B cell (primary cell): ENCODE measurements at regions not wholly inside any gene's neighbourhood (a gene's known extent, or its start where the extent isn't known, plus 50 kb on each side); places are given as distances from the start of the nearest gene placed in this dataset.

Experiments
- ATAC-seq: fragments of 200-7000 bp; cut with Tn5 transposase; one replicate; pipeline ENCODE4 v1.10.0; 2021; ENCODE audit warnings: low read depth, mild to moderate bottlenecking, moderate number of reproducible peaks, moderate library complexity
- CTCF ChIA-PET: fragments of 350-600 bp; sonication (Branson Sonifier 250); formaldehyde crosslinking; loops from one replicate; lab custom pipeline; 2021; ENCODE audit warnings: antibody characterized with exemption, inconsistent platforms; lab: Charles Lee
- POLR2A ChIA-PET: fragments of 350-600 bp; sonication (Branson Sonifier 250); formaldehyde crosslinking; loops from one replicate; lab custom pipeline; 2021; ENCODE audit warnings: antibody characterized with exemption; lab: Charles Lee
- DNase-seq: peaks from one replicate; pipeline ENCODE4 v3.0.0; 2013
- H2AFZ ChIP-seq: 2 replicates; pipeline ENCODE4 v1.6.1; 2012; ENCODE audit warnings: mild to moderate bottlenecking, low read depth, low read length; ENCODE audit not compliant: insufficient read depth, poor library complexity, severe bottlenecking
- H3K27ac ChIP-seq, 2 donors: 1 replicate in 1 of 2; 2 replicates in 1 of 2; pipeline ENCODE4 v1.5.1; 2012 to 2013; ENCODE audit warnings: low read length in 2 of 2, mild to moderate bottlenecking in 2 of 2, moderate library complexity in 1 of 2
- H3K27me3 ChIP-seq, 4 experiments: fragments of 200-600 bp in 1 of 4; sonication (generic) in 1 of 4; replicated peaks in 1 of 4; 1 replicate in 2 of 4; 2 replicates in 2 of 4; pipeline versions ENCODE4 v1.6.1 to v1.7.0; 2013 to 2016; ENCODE audit warnings: low read length in 3 of 4, mild to moderate bottlenecking in 2 of 4, mixed read lengths in 1 of 4, moderate library complexity in 1 of 4; ENCODE audit not compliant: insufficient read depth in 4 of 4, control insufficient read depth in 3 of 4; ENCODE audit errors: control extremely low read depth in 1 of 4
- H3K36me3 ChIP-seq, 2 experiments: replicated peaks in 1 of 2; 1 replicate in 1 of 2; 2 replicates in 1 of 2; pipeline versions ENCODE4 v1.6.1 to v1.7.1; 2013; ENCODE audit warnings: low read length in 1 of 2; ENCODE audit not compliant: insufficient read depth in 2 of 2, control insufficient read depth in 1 of 2; ENCODE audit errors: control extremely low read depth in 1 of 2, extremely low read depth in 1 of 2
- H3K4me1 ChIP-seq, 2 donors: fragments of 200-600 bp in 1 of 2; sonication (generic) in 1 of 2; 1 replicate in 1 of 2; 2 replicates in 1 of 2; pipeline versions ENCODE4 v1.5.1 to v1.6.1; 2013 to 2017; ENCODE audit warnings: low read length in 2 of 2; ENCODE audit not compliant: control insufficient read depth in 2 of 2, insufficient read depth in 2 of 2
- H3K4me2 ChIP-seq: replicated peaks from 2 replicates; pipeline ENCODE3; 2012; ENCODE audit warnings: mild to moderate bottlenecking, low read depth, low read length; ENCODE audit not compliant: poor library complexity, severe bottlenecking
- H3K4me3 ChIP-seq, 5 experiments: fragments of 200-600 bp in 1 of 5; sonication (generic) in 1 of 5; 1 replicate in 3 of 5; 2 replicates in 2 of 5; pipeline versions ENCODE4 v1.5.1 to v1.7.0; 2011 to 2016; ENCODE audit warnings: low read length in 4 of 5, mild to moderate bottlenecking in 4 of 5, low read depth in 2 of 5, control low read depth in 1 of 5, moderate library complexity in 1 of 5; ENCODE audit not compliant: insufficient read depth in 1 of 5; ENCODE audit errors: control extremely low read depth in 1 of 5, extremely low read depth in 1 of 5
- H3K79me2 ChIP-seq: fragments of 200-600 bp; sonication (generic); one replicate; pipeline ENCODE4 v1.6.0; 2016; ENCODE audit warnings: low read length; ENCODE audit not compliant: control insufficient read depth, insufficient read depth
- H3K9ac ChIP-seq: fragments of 200-600 bp; sonication (generic); 2 replicates; pipeline ENCODE4 v1.6.1; 2017; ENCODE audit warnings: mild to moderate bottlenecking, low read length, moderate library complexity
- H3K9me3 ChIP-seq, 3 donors: one replicate each; pipeline versions ENCODE4 v1.6.1 to v1.7.1; 2013; ENCODE audit warnings: low read length in 2 of 3; ENCODE audit not compliant: control insufficient read depth in 2 of 3, insufficient read depth in 1 of 3; ENCODE audit errors: control extremely low read depth in 1 of 3
- H4K20me1 ChIP-seq: 2 replicates; pipeline ENCODE4 v1.6.0; 2012; ENCODE audit warnings: mild to moderate bottlenecking, low read length; ENCODE audit not compliant: insufficient read depth, control insufficient read depth, poor library complexity, severe bottlenecking
- H3K27ac Mint-ChIP-seq: one replicate; pipeline ENCODE4 v1.8.0; 2021; ENCODE audit warnings: mixed read lengths
- H3K27me3 Mint-ChIP-seq: one replicate; pipeline ENCODE4 v1.8.0; 2021; ENCODE audit warnings: mixed read lengths
- H3K4me1 Mint-ChIP-seq: one replicate; pipeline ENCODE4 v1.8.0; 2021; ENCODE audit warnings: mixed read lengths
- H3K4me3 Mint-ChIP-seq: one replicate; pipeline ENCODE4 v1.8.0; 2021; ENCODE audit warnings: mixed read lengths
- H3K9me3 Mint-ChIP-seq: one replicate; pipeline ENCODE4 v1.8.0; 2022; ENCODE audit warnings: mixed read lengths; ENCODE audit not compliant: insufficient read depth
- CTCF ChIP-seq: fragments of 200-600 bp; IDR thresholded peaks from one replicate; pipeline ENCODE4 v1.8.0; 2022; ENCODE audit warnings: antibody characterized with exemption, mild to moderate bottlenecking
- EZH2 ChIP-seq: IDR thresholded peaks from 2 replicates; pipeline ENCODE4 v1.6.1; 2012; ENCODE audit warnings: borderline replicate concordance, low read depth, mild to moderate bottlenecking, moderate library complexity, low read length; ENCODE audit not compliant: insufficient read depth, poor library complexity, severe bottlenecking
- WGBS: methylation state at CpG from one replicate; pipeline ENCODE4 v1.1.5; 2013; ENCODE audit warnings: missing lambda C conversion rate; ENCODE audit not compliant: insufficient coverage; 5-methylcytosine and 5-hydroxymethylcytosine counted together
- intact Hi-C: fragments of 100-400 bp; cut with micrococcal nuclease; formaldehyde crosslinking; loops from one replicate; pipeline ENCODE4 v1.10.0; 2022

GRCh38 chr20:48447456-48447855 lies 380.3 kb downstream of the PREX1 start:
- Histone ChIP-seq H3K27ac (no peak overlapping the region), H3K27me3 (peaks cover 0 to 6% (median 0%) of the 10 kb centered on the region in 4 experiments), H4K20me1 (no peaks in the 10 kb centered on the region), H3K4me1 (no peaks in the 10 kb centered on the region), H3K4me2 (no peak overlapping the region), H3K4me3 (no peak overlapping the region), H3K79me2 (no peaks in the 10 kb centered on the region), H3K9me3 (peaks cover 1 to 25% (median 18%) of the 10 kb centered on the region in 3 donors), H3K36me3 (no peaks in the 10 kb centered on the region), H3K9ac (no peak overlapping the region), H2AFZ (no peak overlapping the region)
- intact Hi-C loops = no loop called here
- POLR2A ChIA-PET = no interaction called here
- CTCF ChIA-PET = no interaction called here
- peaks cover 26% of the 10 kb centered on the region for H3K27me3 Mint-ChIP-seq
- H3K4me1 Mint-ChIP-seq = no peaks in the 10 kb centered on the region
- peaks cover 7% of the 10 kb centered on the region for H3K9me3 Mint-ChIP-seq
- ATAC-seq = no peak
- WGBS = 80% methylated on average over 4 of the region's 4 CpGs
- TF ChIP-seq EZH2 (no peak), CTCF (no peak)
- no peak overlapping the region for H3K27ac Mint-ChIP-seq
- H3K4me3 Mint-ChIP-seq = no peak overlapping the region
- no peak for DNase-seq

DNA sequence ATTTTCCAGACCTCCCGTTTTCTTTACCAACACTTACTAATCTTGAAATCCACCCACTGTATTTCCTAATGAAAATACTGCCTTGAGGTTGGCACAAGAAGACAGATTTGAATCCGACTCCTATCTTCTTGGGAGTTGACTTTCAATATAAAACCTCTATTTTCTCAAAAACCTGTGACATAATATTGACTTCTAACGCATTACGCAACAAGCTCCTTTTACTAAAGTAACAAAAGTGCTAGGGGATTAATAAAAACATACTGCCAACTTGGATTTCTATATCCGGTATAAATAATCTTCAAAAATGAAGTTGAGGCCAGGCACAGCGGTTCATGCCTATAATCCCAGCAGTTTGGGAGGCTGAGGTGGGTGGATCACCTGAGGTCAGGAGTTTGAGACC lies 382.0 kb downstream of the PREX1 start:
- peaks cover 7% of the 10 kb centered on the region for H3K9me3 Mint-ChIP-seq
- no peak overlapping the region for H3K4me3 Mint-ChIP-seq
- no peak overlapping the region for H3K27ac Mint-ChIP-seq
- POLR2A ChIA-PET = no interaction called here
- Histone ChIP-seq H2AFZ (no peak overlapping the region), H3K79me2 (no peaks in the 10 kb centered on the region), H3K27me3 (peaks cover 0 to 5% (median 0%) of the 10 kb centered on the region in 4 experiments), H3K4me1 (no peaks in the 10 kb centered on the region), H3K4me3 (no peak overlapping the region), H3K27ac (no peak overlapping the region), H3K36me3 (no peaks in the 10 kb centered on the region), H3K9me3 (peaks cover 1 to 18% (median 15%) of the 10 kb centered on the region in 3 donors), H3K4me2 (no peak overlapping the region), H3K9ac (no peak overlapping the region), H4K20me1 (no peaks in the 10 kb centered on the region)
- TF ChIP-seq EZH2 (no peak), CTCF (no peak)
- WGBS = 77% methylated on average over 1 of the region's 6 CpGs
- peaks cover 31% of the 10 kb centered on the region for H3K27me3 Mint-ChIP-seq
- no peak for DNase-seq
- intact Hi-C loops = no loop called here
- no peaks in the 10 kb centered on the region for H3K4me1 Mint-ChIP-seq
- CTCF ChIA-PET = no interaction called here
- no peak for ATAC-seq
